EH (cell line): ENCODE measurements at regions not wholly inside any gene's neighbourhood (a gene's known extent, or its start where the extent isn't known, plus 50 kb on each side); places are given as distances from the start of the nearest gene placed in this dataset.
A peak's percentile ranks its signal among the peaks of the same experiment; 100 is the strongest.

ENCODE experiments used
- DNase-seq: peaks from one replicate; pipeline ENCODE4 v3.0.0-alpha.2; 2015; ENCODE audit warnings: low read depth

GRCh38 chr6:155527443-155527842 lies 71.8 kb upstream of the NOX3 start:
- DNase-seq = no peak

- peak; percentile 77 for DNase-seq
Observed at GRCh38 chr6:155523821-155524651, 68.4 kb upstream of the NOX3 start.

GRCh38 chr6:155521719-155522118 lies 66.1 kb upstream of the NOX3 start:
- peak; percentile 59 for DNase-seq

- DNase-seq = no peak
Observed at GRCh38 chr6:155520078-155520477, 64.4 kb upstream of the NOX3 start.

DNA sequence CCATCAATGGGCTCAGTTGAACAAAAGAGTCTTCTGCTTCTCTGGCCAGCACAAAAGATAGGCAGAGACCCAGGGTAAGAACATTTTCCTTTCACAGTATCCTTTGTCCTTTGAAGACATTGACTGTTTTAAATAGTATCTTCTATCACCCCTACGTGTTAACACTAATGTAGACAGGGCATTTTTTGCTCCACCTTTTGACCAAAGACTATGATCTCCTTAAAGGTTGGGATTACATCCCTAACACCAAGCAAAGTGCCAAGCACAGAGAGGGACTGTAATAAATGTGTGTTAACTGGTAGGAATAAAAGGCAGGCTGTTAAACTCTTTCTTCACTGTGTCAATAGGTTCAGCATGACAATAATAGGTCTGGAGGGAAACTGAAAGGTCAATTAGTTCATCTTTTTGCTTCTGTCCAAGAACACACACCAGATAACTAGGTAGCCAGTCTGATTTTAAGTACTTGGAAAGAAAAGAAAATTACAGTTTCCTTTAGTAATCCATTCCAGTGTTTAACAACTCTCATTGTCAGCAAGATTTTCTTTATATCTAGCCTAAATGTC lies 63.6 kb upstream of the NOX3 start:
- no peak for DNase-seq

DNA sequence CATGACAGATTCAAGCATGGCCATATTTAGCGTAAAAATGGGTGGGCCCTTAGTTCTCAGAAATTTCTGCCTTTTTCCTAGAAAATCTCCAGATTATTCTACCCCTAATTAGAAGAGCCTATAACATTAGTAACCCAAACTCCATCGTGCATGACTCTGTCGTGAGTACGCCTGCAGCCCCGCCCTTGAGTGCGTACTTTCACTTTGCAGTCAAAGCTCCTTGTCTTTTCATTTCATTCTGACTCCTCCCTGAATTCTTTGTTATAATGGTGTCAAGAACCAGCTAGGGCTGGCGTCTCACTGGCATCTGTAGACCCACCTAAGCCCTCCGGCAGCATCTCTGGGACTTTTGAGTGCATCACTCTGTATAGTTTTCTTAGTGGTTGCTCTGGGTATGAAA lies 61.7 kb upstream of the NOX3 start:
- DNase-seq = no peak

DNA sequence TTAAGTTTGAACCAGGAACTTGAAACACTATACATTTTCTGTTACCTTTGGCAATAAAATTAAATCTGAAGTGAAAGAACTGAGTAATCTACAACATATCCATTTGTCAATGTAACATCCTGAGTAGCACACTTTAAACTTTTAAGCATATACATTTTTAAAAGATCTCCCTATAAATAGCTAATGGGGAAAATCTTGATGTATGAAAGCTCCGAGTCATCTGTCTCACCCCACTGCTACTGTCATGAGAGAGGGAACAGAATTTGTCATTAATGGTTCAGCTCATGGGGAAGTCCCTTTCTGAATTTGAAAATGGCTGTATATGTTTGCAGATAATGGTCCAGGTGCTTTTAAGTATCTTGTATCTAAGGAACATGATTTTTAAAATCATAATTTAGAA lies 55.2 kb upstream of the NOX3 start:
- no peak for DNase-seq

GRCh38 chr6:155509743-155510475 lies 54.3 kb upstream of the NOX3 start:
- DNase-seq = no peak

- DNase-seq = peak; percentile 76
Observed at GRCh38 chr6:155505608-155505989, 50.0 kb upstream of the NOX3 start.
